ENCODE measurements at regions not wholly inside any gene's neighbourhood (a gene's known extent, or its start where the extent isn't known, plus 50 kb on each side); places are given as distances from the start of the nearest gene placed in this dataset.

DNA sequence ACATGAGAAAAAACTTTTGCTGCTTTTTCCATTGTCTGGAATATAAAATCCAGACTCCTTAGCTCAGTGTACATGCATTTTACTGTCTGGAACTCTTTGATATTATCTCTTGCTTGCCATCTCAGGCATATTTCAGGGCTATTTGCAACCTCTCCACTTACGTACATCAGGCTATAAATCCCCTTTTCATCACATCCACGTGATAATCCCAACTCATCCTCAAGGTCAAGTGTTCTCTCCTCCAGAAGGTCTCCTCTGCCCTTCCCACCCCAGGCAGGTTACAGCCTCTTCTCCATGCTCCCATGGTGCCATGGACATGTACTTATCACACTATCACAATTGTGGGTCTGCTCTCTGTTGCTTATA is 202.5 kb upstream of the RBMS1 start (continued):
- TF ChIP-seq RELA (CRISPR knock-in tag; IDR thresholded peaks at IDR 0.05; ENCODE audit: borderline replicate concordance) (no peak), ATF1 (CRISPR knock-in tag; IDR thresholded peaks at IDR 0.05) (no peak), MYBL2 (CRISPR knock-in tag; IDR thresholded peaks at IDR 0.05) (no peak), ZNF263 (CRISPR knock-in tag; IDR thresholded peaks at IDR 0.05; ENCODE audit: low read depth) (no peak)

DNA sequence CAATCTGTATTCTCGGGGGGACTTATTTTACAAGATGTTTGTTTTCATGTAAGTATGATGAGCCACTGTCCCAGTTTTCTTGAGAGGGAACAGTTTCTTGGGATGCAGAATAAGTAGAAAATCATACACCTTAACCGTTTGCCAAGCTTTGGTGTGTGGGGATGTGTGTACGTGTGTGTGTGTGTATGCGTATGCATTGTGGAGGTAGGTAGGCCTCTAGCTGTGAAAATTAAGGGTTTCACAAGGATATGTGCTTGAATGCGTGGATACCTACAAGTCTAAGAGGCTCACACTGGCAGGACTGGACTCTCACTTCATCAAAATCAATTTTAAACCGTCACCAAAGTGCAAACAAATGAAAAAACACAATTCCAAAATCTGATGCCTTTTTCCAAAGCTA is 204.2 kb upstream of the RBMS1 start:
- ATAC-seq, result no peak
- TF ChIP-seq ETV6 (CRISPR knock-in tag; IDR thresholded peaks at IDR 0.05) (no peak), TCF7 (CRISPR knock-in tag; IDR thresholded peaks at IDR 0.05; ENCODE audit: low read depth) (no peak), ZNF219 (CRISPR knock-in tag; IDR thresholded peaks at IDR 0.05; ENCODE audit: borderline replicate concordance) (no peak), TEAD4 (CRISPR knock-in tag; IDR thresholded peaks at IDR 0.05) (no peak), RORB (CRISPR knock-in tag; IDR thresholded peaks at IDR 0.05) (no peak)
- TF ChIP-seq, protein P1, sequence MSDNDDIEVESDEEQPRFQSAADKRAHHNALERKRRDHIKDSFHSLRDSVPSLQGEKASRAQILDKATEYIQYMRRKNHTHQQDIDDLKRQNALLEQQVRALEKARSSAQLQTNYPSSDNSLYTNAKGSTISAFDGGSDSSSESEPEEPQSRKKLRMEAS (CRISPR knock-in tag; IDR thresholded peaks at IDR 0.05), result no peak
- TF ChIP-seq, protein P2, sequence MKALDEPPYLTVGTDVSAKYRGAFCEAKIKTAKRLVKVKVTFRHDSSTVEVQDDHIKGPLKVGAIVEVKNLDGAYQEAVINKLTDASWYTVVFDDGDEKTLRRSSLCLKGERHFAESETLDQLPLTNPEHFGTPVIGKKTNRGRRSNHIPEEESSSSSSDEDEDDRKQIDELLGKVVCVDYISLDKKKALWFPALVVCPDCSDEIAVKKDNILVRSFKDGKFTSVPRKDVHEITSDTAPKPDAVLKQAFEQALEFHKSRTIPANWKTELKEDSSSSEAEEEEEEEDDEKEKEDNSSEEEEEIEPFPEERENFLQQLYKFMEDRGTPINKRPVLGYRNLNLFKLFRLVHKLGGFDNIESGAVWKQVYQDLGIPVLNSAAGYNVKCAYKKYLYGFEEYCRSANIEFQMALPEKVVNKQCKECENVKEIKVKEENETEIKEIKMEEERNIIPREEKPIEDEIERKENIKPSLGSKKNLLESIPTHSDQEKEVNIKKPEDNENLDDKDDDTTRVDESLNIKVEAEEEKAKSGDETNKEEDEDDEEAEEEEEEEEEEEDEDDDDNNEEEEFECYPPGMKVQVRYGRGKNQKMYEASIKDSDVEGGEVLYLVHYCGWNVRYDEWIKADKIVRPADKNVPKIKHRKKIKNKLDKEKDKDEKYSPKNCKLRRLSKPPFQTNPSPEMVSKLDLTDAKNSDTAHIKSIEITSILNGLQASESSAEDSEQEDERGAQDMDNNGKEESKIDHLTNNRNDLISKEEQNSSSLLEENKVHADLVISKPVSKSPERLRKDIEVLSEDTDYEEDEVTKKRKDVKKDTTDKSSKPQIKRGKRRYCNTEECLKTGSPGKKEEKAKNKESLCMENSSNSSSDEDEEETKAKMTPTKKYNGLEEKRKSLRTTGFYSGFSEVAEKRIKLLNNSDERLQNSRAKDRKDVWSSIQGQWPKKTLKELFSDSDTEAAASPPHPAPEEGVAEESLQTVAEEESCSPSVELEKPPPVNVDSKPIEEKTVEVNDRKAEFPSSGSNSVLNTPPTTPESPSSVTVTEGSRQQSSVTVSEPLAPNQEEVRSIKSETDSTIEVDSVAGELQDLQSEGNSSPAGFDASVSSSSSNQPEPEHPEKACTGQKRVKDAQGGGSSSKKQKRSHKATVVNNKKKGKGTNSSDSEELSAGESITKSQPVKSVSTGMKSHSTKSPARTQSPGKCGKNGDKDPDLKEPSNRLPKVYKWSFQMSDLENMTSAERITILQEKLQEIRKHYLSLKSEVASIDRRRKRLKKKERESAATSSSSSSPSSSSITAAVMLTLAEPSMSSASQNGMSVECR (CRISPR knock-in tag; IDR thresholded peaks at IDR 0.05; ENCODE audit: borderline replicate concordance), result no peak
- TF ChIP-seq, protein P3, sequence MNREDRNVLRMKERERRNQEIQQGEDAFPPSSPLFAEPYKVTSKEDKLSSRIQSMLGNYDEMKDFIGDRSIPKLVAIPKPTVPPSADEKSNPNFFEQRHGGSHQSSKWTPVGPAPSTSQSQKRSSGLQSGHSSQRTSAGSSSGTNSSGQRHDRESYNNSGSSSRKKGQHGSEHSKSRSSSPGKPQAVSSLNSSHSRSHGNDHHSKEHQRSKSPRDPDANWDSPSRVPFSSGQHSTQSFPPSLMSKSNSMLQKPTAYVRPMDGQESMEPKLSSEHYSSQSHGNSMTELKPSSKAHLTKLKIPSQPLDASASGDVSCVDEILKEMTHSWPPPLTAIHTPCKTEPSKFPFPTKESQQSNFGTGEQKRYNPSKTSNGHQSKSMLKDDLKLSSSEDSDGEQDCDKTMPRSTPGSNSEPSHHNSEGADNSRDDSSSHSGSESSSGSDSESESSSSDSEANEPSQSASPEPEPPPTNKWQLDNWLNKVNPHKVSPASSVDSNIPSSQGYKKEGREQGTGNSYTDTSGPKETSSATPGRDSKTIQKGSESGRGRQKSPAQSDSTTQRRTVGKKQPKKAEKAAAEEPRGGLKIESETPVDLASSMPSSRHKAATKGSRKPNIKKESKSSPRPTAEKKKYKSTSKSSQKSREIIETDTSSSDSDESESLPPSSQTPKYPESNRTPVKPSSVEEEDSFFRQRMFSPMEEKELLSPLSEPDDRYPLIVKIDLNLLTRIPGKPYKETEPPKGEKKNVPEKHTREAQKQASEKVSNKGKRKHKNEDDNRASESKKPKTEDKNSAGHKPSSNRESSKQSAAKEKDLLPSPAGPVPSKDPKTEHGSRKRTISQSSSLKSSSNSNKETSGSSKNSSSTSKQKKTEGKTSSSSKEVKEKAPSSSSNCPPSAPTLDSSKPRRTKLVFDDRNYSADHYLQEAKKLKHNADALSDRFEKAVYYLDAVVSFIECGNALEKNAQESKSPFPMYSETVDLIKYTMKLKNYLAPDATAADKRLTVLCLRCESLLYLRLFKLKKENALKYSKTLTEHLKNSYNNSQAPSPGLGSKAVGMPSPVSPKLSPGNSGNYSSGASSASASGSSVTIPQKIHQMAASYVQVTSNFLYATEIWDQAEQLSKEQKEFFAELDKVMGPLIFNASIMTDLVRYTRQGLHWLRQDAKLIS (CRISPR knock-in tag; IDR thresholded peaks at IDR 0.05; ENCODE audit: borderline replicate concordance), result no peak
- TF ChIP-seq, protein P4, sequence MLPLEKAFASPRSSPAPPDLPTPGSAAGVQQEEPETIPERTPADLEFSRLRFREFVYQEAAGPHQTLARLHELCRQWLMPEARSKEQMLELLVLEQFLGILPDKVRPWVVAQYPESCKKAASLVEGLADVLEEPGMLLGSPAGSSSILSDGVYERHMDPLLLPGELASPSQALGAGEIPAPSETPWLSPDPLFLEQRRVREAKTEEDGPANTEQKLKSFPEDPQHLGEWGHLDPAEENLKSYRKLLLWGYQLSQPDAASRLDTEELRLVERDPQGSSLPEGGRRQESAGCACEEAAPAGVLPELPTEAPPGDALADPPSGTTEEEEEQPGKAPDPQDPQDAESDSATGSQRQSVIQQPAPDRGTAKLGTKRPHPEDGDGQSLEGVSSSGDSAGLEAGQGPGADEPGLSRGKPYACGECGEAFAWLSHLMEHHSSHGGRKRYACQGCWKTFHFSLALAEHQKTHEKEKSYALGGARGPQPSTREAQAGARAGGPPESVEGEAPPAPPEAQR (CRISPR knock-in tag; IDR thresholded peaks at IDR 0.05), result no peak
- TF ChIP-seq, protein P5, sequence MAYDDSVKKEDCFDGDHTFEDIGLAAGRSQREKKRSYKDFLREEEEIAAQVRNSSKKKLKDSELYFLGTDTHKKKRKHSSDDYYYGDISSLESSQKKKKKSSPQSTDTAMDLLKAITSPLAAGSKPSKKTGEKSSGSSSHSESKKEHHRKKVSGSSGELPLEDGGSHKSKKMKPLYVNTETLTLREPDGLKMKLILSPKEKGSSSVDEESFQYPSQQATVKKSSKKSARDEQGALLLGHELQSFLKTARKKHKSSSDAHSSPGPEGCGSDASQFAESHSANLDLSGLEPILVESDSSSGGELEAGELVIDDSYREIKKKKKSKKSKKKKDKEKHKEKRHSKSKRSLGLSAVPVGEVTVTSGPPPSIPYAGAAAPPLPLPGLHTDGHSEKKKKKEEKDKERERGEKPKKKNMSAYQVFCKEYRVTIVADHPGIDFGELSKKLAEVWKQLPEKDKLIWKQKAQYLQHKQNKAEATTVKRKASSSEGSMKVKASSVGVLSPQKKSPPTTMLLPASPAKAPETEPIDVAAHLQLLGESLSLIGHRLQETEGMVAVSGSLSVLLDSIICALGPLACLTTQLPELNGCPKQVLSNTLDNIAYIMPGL (CRISPR knock-in tag; IDR thresholded peaks at IDR 0.05), result no peak
- Mint-ChIP-seq H3K4me1 (peaks cover 2% of the 10 kb centered on the region), H3K27me3 (ENCODE audit: low read depth) (no peaks in the 10 kb centered on the region), H3K9me3 (no peaks in the 10 kb centered on the region), H3K36me3 (no peaks in the 10 kb centered on the region), H3K4me3 (no peak overlapping the region), H3K27ac (no peak overlapping the region)
- ChIA-PET POLR2A (no interaction called here), CTCF (no interaction called here)
- DNase-seq (ENCODE audit: low spot score), result no peak
